ENCODE measurements at regions not wholly inside any gene's neighbourhood (a gene's known extent, or its start where the extent isn't known, plus 50 kb on each side); places are given as distances from the start of the nearest gene placed in this dataset.

DNA sequence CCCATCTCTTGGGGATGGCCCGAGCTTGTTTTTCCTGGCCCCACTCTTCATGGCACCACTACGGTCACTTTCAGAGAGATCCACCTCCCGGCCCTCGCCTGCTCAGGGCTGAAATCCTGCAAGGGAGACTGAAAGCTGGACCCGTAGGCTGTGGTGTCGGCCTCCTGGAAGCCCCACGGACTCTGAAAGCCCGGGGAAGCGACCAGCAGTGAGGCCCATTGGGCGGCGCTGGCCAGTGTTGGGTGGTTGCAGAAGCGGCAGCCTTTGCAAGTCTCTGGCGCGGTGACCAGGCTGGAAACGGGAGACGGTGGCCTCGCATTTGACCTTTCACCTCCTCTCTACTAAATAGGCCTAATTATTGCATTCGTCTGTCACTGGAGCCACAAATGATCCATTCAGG lies 186.0 kb upstream of the FOXF1 start:
- intact Hi-C loops (cut with DNase I): no loop called here
- 86% methylated on average over 16 of the region's 18 CpGs for WGBS
- H3K4me3 ChIP-seq: no peak overlapping the region
- no peaks in the 10 kb centered on the region for H3K4me1 ChIP-seq (replicated peaks)
- no peaks in the 10 kb centered on the region for H3K9me3 ChIP-seq
- no peaks in the 10 kb centered on the region for H3K36me3 ChIP-seq
- H3K27ac ChIP-seq: no peak overlapping the region
- no peak for DNase-seq (ENCODE audit: low spot score)
- H3K27me3 ChIP-seq (replicated peaks; ENCODE audit: insufficient read depth): no peaks in the 10 kb centered on the region
- TF ChIP-seq, protein P1, sequence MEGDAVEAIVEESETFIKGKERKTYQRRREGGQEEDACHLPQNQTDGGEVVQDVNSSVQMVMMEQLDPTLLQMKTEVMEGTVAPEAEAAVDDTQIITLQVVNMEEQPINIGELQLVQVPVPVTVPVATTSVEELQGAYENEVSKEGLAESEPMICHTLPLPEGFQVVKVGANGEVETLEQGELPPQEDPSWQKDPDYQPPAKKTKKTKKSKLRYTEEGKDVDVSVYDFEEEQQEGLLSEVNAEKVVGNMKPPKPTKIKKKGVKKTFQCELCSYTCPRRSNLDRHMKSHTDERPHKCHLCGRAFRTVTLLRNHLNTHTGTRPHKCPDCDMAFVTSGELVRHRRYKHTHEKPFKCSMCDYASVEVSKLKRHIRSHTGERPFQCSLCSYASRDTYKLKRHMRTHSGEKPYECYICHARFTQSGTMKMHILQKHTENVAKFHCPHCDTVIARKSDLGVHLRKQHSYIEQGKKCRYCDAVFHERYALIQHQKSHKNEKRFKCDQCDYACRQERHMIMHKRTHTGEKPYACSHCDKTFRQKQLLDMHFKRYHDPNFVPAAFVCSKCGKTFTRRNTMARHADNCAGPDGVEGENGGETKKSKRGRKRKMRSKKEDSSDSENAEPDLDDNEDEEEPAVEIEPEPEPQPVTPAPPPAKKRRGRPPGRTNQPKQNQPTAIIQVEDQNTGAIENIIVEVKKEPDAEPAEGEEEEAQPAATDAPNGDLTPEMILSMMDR (IDR thresholded peaks at IDR 0.05): no peak
- no peak for TF ChIP-seq POLR2A (IDR thresholded peaks at IDR 0.05)
- no peak for TF ChIP-seq POLR2AphosphoS5 (IDR thresholded peaks at IDR 0.05)

DNA sequence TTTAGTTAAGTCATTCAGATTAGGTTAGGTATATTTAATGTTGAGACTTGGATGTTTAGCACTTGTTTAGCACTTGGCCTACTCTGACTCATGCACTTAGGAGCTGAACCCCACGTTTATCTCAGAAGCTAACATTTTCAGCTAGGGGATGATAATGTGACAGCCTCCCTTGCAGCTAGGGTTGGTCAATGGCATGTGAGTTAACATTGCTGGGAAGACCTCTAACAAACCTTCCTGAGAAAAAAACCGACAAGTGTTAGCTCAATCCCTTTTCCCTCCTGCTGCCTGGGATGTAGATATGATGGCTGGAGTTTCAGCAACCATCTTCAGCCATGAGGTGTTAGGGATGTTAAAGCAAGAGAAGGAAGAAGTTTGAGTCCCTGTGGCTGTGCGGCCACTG lies 185.0 kb upstream of the FOXF1 start:
- no peak overlapping the region for H3K4me3 ChIP-seq
- H3K27me3 ChIP-seq (replicated peaks; ENCODE audit: insufficient read depth): no peaks in the 10 kb centered on the region
- H3K27ac ChIP-seq: no peak overlapping the region
- no peaks in the 10 kb centered on the region for H3K36me3 ChIP-seq
- no peaks in the 10 kb centered on the region for H3K4me1 ChIP-seq (replicated peaks)
- no peaks in the 10 kb centered on the region for H3K9me3 ChIP-seq
- WGBS: 86% methylated on average over 3 of the region's 3 CpGs
- TF ChIP-seq POLR2AphosphoS5 (IDR thresholded peaks at IDR 0.05): no peak
- TF ChIP-seq, protein P1 (IDR thresholded peaks at IDR 0.05): no peak
- TF ChIP-seq POLR2A (IDR thresholded peaks at IDR 0.05): no peak
- DNase-seq (ENCODE audit: low spot score): no peak
- intact Hi-C loops (cut with DNase I): no loop called here

DNA sequence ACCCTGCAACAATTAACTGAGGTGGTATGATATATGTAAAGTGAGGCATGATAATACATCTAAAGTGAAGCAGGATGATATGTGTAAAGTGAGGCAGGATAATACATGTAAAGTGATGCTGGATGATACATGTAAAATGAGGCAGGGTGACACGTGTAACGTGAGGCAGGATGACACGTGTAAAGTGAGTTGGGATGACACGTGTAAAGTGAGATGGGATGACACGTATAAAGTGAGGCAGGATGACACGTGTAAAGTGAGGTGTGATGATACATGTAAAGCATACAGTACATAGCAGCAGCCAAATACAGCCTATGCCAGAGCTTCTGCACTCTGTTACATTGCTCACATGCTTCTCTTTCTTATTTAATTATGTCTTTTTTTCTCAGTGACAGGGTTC lies 184.4 kb upstream of the FOXF1 start:
- Histone ChIP-seq H3K4me1 (replicated peaks) (no peaks in the 10 kb centered on the region), H3K36me3 (no peaks in the 10 kb centered on the region), H3K27me3 (replicated peaks; ENCODE audit: insufficient read depth) (no peaks in the 10 kb centered on the region), H3K4me3 (no peak overlapping the region), H3K27ac (no peak overlapping the region), H3K9me3 (no peaks in the 10 kb centered on the region)
- WGBS: 96% methylated on average over 6 of the region's 6 CpGs
- DNase-seq (ENCODE audit: low spot score): no peak
- intact Hi-C loops (cut with DNase I): no loop called here
- TF ChIP-seq POLR2A (IDR thresholded peaks at IDR 0.05) (no peak), POLR2AphosphoS5 (IDR thresholded peaks at IDR 0.05) (no peak)
- TF ChIP-seq, protein P1 (IDR thresholded peaks at IDR 0.05): no peak

- DNase-seq (ENCODE audit: low spot score): no peak
- Histone ChIP-seq H3K4me1 (replicated peaks) (no peaks in the 10 kb centered on the region), H3K4me3 (no peak overlapping the region), H3K27me3 (replicated peaks; ENCODE audit: insufficient read depth) (no peaks in the 10 kb centered on the region), H3K27ac (no peak overlapping the region), H3K9me3 (no peaks in the 10 kb centered on the region), H3K36me3 (no peaks in the 10 kb centered on the region)
- intact Hi-C loops (cut with DNase I): no loop called here
- TF ChIP-seq, protein P1 (IDR thresholded peaks at IDR 0.05): no peak
- no peak for TF ChIP-seq POLR2AphosphoS5 (IDR thresholded peaks at IDR 0.05)
- no peak for TF ChIP-seq POLR2A (IDR thresholded peaks at IDR 0.05)
- WGBS: 73% methylated on average over 10 of the region's 10 CpGs
Measured at GRCh38 chr16:86327321-86327720, 183.0 kb upstream of the FOXF1 start.

DNA sequence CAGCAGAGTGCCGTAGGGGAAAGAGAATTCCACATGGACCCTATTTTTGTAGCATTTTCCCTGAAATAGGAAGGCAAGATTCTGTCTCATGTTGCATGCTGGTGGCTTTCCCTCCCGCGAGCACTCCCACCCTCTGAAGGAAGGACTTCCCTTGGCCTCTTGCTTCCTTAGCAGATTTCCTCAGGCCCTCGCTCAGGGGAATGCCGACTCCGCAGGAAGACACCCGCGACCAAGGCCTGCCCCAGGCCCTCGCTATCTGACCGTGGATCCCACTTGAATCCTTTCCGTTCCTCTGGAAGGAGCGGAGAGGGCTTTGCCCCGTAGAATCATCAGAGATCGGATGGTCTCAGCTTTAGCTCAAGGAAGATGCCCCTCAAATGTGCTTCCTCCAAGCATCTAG lies 179.4 kb upstream of the FOXF1 start:
- Histone ChIP-seq H3K27me3 (replicated peaks; ENCODE audit: insufficient read depth) (no peaks in the 10 kb centered on the region), H3K36me3 (no peaks in the 10 kb centered on the region), H3K9me3 (no peaks in the 10 kb centered on the region), H3K4me1 (replicated peaks) (no peaks in the 10 kb centered on the region), H3K4me3 (no peak overlapping the region), H3K27ac (no peak overlapping the region)
- intact Hi-C loops (cut with DNase I): no loop called here
- WGBS: 60% methylated on average over 14 of the region's 14 CpGs
- DNase-seq (ENCODE audit: low spot score): no peak
- TF ChIP-seq POLR2A (IDR thresholded peaks at IDR 0.05) (no peak), POLR2AphosphoS5 (IDR thresholded peaks at IDR 0.05) (no peak)
- TF ChIP-seq, protein P1 (IDR thresholded peaks at IDR 0.05): no peak
